PFSK-1 (cell line): ENCODE measurements at regions not wholly inside any gene's neighbourhood (a gene's known extent, or its start where the extent isn't known, plus 50 kb on each side); places are given as distances from the start of the nearest gene placed in this dataset.

Experiments
- FOXP2 ChIP-seq: optimal IDR thresholded peaks from 2 replicates; pipeline ENCODE3; 2011; ENCODE audit warnings: borderline replicate concordance, control low read depth, inconsistent platforms; ENCODE audit not compliant: insufficient read depth; ENCODE audit errors: extremely low read length, extremely low read depth
- POLR2AphosphoS5 ChIP-seq: IDR thresholded peaks from 2 replicates; pipeline ENCODE4 v1.6.1; 2012; ENCODE audit warnings: low read depth, mild to moderate bottlenecking, control low read depth, low read length, moderate library complexity
- REST ChIP-seq, 2 experiments: IDR thresholded peaks; 2 replicates each; pipeline versions ENCODE4 v1.6.1 to v1.8.0; 2011 to 2012; ENCODE audit warnings: low read depth in 2 of 2, low read length in 2 of 2, control low read depth in 1 of 2, inconsistent platforms in 1 of 2, mild to moderate bottlenecking in 1 of 2, moderate library complexity in 1 of 2; ENCODE audit not compliant: insufficient read depth in 1 of 2
- SIN3A ChIP-seq: IDR thresholded peaks from 2 replicates; pipeline ENCODE4 v1.6.1; 2012; ENCODE audit warnings: mild to moderate bottlenecking, low read length, moderate library complexity, borderline replicate concordance; ENCODE audit not compliant: insufficient read depth
- TAF1 ChIP-seq: IDR thresholded peaks from 2 replicates; pipeline ENCODE4 v1.6.1; 2012; ENCODE audit warnings: low read length, control low read depth, borderline replicate concordance; ENCODE audit not compliant: insufficient read depth

DNA sequence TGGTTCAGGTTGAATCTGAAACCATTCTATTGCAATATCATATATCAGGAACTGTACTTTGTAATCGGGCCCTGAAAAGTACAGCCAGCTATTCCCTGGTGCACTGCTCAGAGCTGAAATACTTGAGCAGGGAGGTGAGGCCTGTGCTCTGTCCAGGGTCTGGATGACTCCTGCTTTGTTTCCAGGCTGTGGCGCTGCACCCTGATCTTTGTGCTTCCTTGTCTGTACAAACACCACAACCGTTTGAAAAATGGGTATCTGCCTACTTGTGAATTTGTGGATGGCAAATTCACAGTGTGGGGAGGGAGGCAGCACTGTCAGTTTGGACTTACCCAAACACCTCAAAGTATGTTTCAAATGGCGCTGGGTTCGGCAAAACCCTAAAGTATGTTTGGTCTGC lies 155.4 kb upstream of the FAR2 start:
- no peak for TF ChIP-seq POLR2AphosphoS5
- no peak for TF ChIP-seq SIN3A
- TF ChIP-seq FOXP2 = no peak
- TF ChIP-seq REST (IDR thresholded peaks at IDR 0.05; ENCODE audit: insufficient read depth in 1 of 2, low read depth in 2 of 2, low read length in 2 of 2) = peak; percentile 59 to 81; a peak in 3 of 4 replicates
- TF ChIP-seq TAF1 = no peak

DNA sequence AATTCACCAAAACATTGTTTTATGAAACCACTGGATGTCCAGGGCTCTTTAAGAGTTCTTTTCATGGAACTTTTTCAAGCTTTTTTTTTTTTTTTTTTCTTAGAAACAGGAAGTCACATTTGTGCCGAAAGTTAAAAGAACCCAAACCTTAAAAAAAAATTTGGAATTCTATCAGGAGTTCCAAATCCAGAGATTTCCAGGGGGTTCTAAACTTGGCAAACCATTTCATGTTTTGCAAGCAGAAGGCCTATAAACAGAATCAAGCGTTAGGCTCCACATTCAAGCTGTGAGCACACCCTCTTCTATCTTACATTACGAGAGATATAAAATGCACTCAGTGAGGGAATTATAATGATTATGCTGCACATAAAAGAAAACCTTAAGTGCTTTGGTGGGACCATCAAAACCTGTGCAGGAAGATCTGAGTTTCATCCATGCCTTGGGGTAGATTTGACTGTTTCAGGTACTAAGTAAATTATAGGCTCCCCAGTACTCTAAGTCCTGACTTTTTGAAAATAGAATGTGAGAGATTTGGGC lies 154.8 kb upstream of the FAR2 start:
- TF ChIP-seq SIN3A (no peak), POLR2AphosphoS5 (no peak), FOXP2 (no peak), REST (IDR thresholded peaks at IDR 0.05; ENCODE audit: insufficient read depth in 1 of 2, low read depth in 2 of 2, low read length in 2 of 2) (no peak), TAF1 (no peak)

- TF ChIP-seq FOXP2 (no peak), TAF1 (no peak), REST (IDR thresholded peaks at IDR 0.05; ENCODE audit: insufficient read depth in 1 of 2, low read depth in 2 of 2, low read length in 2 of 2) (no peak), SIN3A (no peak), POLR2AphosphoS5 (no peak)
Measured at GRCh38 chr12:28996688-28997087, 152.4 kb upstream of the FAR2 start.

DNA sequence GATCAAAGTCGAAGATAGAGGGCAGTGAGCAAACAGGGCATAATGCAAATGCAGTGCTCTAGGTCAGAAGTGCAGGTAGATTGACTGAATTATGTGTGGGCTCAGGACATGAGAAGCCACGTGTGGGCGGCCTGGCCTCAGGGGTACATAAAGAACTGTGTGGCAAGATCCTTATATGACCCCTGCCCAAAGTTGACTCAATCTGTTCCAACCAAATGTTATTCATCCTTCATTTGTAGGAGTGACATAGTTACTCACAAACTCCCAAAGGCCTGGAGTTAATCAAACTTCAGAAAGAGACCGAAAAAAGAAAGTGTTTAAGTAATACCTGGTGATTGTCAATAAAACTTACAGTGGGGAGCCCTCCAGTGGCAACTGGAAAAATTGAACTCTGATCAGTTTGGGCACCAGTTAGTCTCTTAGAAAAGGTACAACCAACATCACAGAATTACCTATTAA lies 150.4 kb upstream of the FAR2 start:
- TF ChIP-seq TAF1 (no peak), SIN3A (no peak), POLR2AphosphoS5 (no peak), REST (IDR thresholded peaks at IDR 0.05; ENCODE audit: insufficient read depth in 1 of 2, low read depth in 2 of 2, low read length in 2 of 2) (no peak), FOXP2 (no peak)

DNA sequence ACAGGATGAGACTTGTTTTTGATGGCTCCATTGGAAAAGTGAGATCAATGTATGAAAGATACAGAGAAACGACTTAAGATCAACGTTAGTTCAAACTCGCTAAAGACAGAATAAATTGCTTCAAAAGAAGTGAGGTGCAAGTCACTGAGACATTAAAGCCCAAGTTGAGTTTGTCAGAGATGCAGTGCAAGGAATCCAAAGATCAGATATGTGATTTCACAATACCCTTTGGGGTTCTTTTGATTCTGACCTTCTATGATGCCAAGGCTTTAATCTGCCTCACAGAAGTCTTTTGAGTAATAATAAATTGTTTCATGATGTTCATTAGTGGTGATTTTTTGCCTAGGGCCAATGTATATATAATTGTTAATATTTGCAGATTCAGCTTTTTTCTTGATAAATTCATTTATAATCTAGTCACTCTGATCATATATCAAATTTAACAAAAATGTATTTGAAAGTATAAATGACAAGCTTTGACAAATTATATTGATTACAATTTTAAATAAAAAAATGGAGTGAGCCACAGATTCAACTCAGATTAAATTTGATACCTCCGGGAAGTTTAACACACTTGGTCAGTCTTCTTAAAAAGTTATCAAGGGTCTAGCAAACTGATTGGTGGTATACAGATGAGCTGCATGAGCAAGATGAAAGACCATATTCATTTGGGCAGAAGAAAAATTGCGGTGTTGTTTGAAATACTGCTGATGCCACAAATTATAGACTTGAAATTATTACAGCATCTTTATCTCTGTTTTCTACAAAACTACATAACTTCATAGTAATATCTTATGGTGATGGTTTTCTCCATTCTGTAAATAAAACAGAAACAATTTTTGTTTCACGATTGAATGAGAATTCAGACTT lies 144.8 kb upstream of the FAR2 start:
- no peak for TF ChIP-seq FOXP2
- TF ChIP-seq SIN3A = no peak
- no peak for TF ChIP-seq REST (IDR thresholded peaks at IDR 0.05; ENCODE audit: insufficient read depth in 1 of 2, low read depth in 2 of 2, low read length in 2 of 2)
- TF ChIP-seq TAF1 = no peak
- no peak for TF ChIP-seq POLR2AphosphoS5
